ENCODE measurements at regions not wholly inside any gene's neighbourhood (a gene's known extent, or its start where the extent isn't known, plus 50 kb on each side); places are given as distances from the start of the nearest gene placed in this dataset.

- DNase-seq (ENCODE audit: low read depth, low spot score) (no peak), ATAC-seq (no peak)
- Histone ChIP-seq H3K9me3 (ENCODE audit: control insufficient read depth in 1 of 2, insufficient read depth in 1 of 2, low read depth in 1 of 2, low read length in 2 of 2) (no peaks in the 10 kb centered on the region), H4K20me1 (ENCODE audit: insufficient read depth) (no peaks in the 10 kb centered on the region), H3K4me1 (ENCODE audit: control insufficient read depth in 1 of 2, insufficient read depth in 2 of 2, low read length in 2 of 2) (peaks cover 0 to 3% of the 10 kb centered on the region in 2 experiments; a peak in 1 of 4 replicates), H3K36me3 (ENCODE audit: control insufficient read depth in 1 of 2, insufficient read depth in 2 of 2, low read length in 2 of 2) (no peaks in the 10 kb centered on the region), H3K27me3 (ENCODE audit: insufficient read depth, low read length) (no peaks in the 10 kb centered on the region), H3K79me2 (ENCODE audit: insufficient read depth, low read length) (no peaks in the 10 kb centered on the region), H3K9ac (ENCODE audit: low read length) (no peak overlapping the region), H3K9me2 (ENCODE audit: insufficient read depth) (no peaks in the 10 kb centered on the region), H3K4me2 (ENCODE audit: low read length) (no peak overlapping the region), H3K4me3 (replicated peaks in 1 of 2; ENCODE audit: low read depth in 1 of 2, low read length in 2 of 2) (no peak overlapping the region), H2AFZ (ENCODE audit: low read depth, low read length, poor library complexity, severe bottlenecking) (no peak overlapping the region), H3K27ac (ENCODE audit: low read depth, low read length) (no peak overlapping the region)
- RAD21 ChIA-PET (ENCODE audit: low non-redundant PET in 1 of 2, low total read pairs in 2 of 2, uncharacterized antibody in 2 of 2, unreplicated experiment in 2 of 2): no interaction called here
- POLR2A ChIA-PET: no interaction called here
- BruUV-seq (replicated peaks): no TSS peak
- CTCF ChIA-PET: no interaction called here
- intact Hi-C loops (cut with micrococcal nuclease): loop anchor here (10.0 kb wide), 1 partner anchor 230 kb away; no protein-coding TSS in a partner anchor
- TF ChIP-seq EGR1 (IDR thresholded peaks at IDR 0.05; ENCODE audit: low read depth) (no peak), FOSL1 (IDR thresholded peaks at IDR 0.05; ENCODE audit: low read depth) (no peak), YY1 (IDR thresholded peaks at IDR 0.05; ENCODE audit: extremely low read depth, insufficient replicate concordance, low read depth, low read length) (no peak), SRF (IDR thresholded peaks at IDR 0.05; ENCODE audit: low read depth) (no peak), POLR2A (IDR thresholded peaks at IDR 0.05; ENCODE audit: borderline replicate concordance, extremely low read depth, insufficient read depth, insufficient read length) (no peak), TCF7L2 (IDR thresholded peaks at IDR 0.05; ENCODE audit: borderline replicate concordance, extremely low read depth, insufficient read depth, insufficient read length) (no peak), ZFX (IDR thresholded peaks at IDR 0.05) (no peak), CEBPB (IDR thresholded peaks at IDR 0.05; ENCODE audit: low read depth) (no peak), RAD21 (IDR thresholded peaks at IDR 0.05; ENCODE audit: low read depth) (no peak), ATF3 (IDR thresholded peaks at IDR 0.05) (no peak), ELF1 (IDR thresholded peaks at IDR 0.05; ENCODE audit: borderline replicate concordance, low read depth) (no peak), ZBTB33 (IDR thresholded peaks at IDR 0.05; ENCODE audit: extremely low read depth, insufficient replicate concordance, low read length) (no peak), SIN3A (IDR thresholded peaks at IDR 0.05; ENCODE audit: low read depth) (no peak), MAX (IDR thresholded peaks at IDR 0.05) (no peak), CBX3 (IDR thresholded peaks at IDR 0.05; ENCODE audit: low read depth) (no peak), SP1 (IDR thresholded peaks at IDR 0.05; ENCODE audit: low read depth) (no peak), POLR2AphosphoS5 (IDR thresholded peaks at IDR 0.05; ENCODE audit: low read depth, low read length) (no peak)
Observed at GRCh38 chr4:188975271-188975670, 836.0 kb downstream of the TRIML1 start.
